ENCODE measurements at regions not wholly inside any gene's neighbourhood (a gene's known extent, or its start where the extent isn't known, plus 50 kb on each side); places are given as distances from the start of the nearest gene placed in this dataset.

GRCh38 chr6:167541544-167541943 lies 216.7 kb downstream of the TTLL2 start:
- Histone ChIP-seq H3K4me1 (ENCODE audit: control insufficient read depth, low read length) (no peaks in the 10 kb centered on the region), H3K79me2 (ENCODE audit: control insufficient read depth, low read length) (no peaks in the 10 kb centered on the region), H3K4me2 (ENCODE audit: low read length) (no peak overlapping the region), H3K4me3 (ENCODE audit: low read length) (no peak overlapping the region), H3F3A (ENCODE audit: control insufficient read depth, insufficient read depth) (no peaks in the 10 kb centered on the region), H3K9me2 (replicated peaks; ENCODE audit: control insufficient read depth, low read length) (no peaks in the 10 kb centered on the region), H3K27ac (ENCODE audit: low read depth, low read length) (no peak overlapping the region), H3K27me3 (ENCODE audit: control insufficient read depth, low read length) (no peaks in the 10 kb centered on the region), H3K9me3 (ENCODE audit: control insufficient read depth, insufficient read depth, low read length) (no peaks in the 10 kb centered on the region), H3K36me3 (ENCODE audit: control insufficient read depth, low read length) (no peaks in the 10 kb centered on the region), H4K20me1 (ENCODE audit: control insufficient read depth, insufficient read depth, low read depth, low read length) (no peaks in the 10 kb centered on the region)
- TF ChIP-seq CTCF (IDR thresholded peaks at IDR 0.05; ENCODE audit: low read depth, low read length, poor library complexity, severe bottlenecking) (no peak), EZH2phosphoT487 (IDR thresholded peaks at IDR 0.05; ENCODE audit: borderline replicate concordance, low read length) (no peak)

- H3K4me3 ChIP-seq (ENCODE audit: low read length), result no peak overlapping the region
- no peaks in the 10 kb centered on the region for H3K27me3 ChIP-seq (ENCODE audit: control insufficient read depth, low read length)
- H3K79me2 ChIP-seq (ENCODE audit: control insufficient read depth, low read length), result no peaks in the 10 kb centered on the region
- H3K4me1 ChIP-seq (ENCODE audit: control insufficient read depth, low read length), result no peaks in the 10 kb centered on the region
- no peak overlapping the region for H3K4me2 ChIP-seq (ENCODE audit: low read length)
- H3K27ac ChIP-seq (ENCODE audit: low read depth, low read length), result no peak overlapping the region
- TF ChIP-seq EZH2phosphoT487 (IDR thresholded peaks at IDR 0.05; ENCODE audit: borderline replicate concordance, low read length) (no peak), CTCF (IDR thresholded peaks at IDR 0.05; ENCODE audit: low read depth, low read length, poor library complexity, severe bottlenecking) (no peak)
- H3F3A ChIP-seq (ENCODE audit: control insufficient read depth, insufficient read depth), result no peaks in the 10 kb centered on the region
- H3K9me2 ChIP-seq (replicated peaks; ENCODE audit: control insufficient read depth, low read length), result no peaks in the 10 kb centered on the region
- no peaks in the 10 kb centered on the region for H4K20me1 ChIP-seq (ENCODE audit: control insufficient read depth, insufficient read depth, low read depth, low read length)
- H3K36me3 ChIP-seq (ENCODE audit: control insufficient read depth, low read length), result no peaks in the 10 kb centered on the region
- H3K9me3 ChIP-seq (ENCODE audit: control insufficient read depth, insufficient read depth, low read length), result no peaks in the 10 kb centered on the region
Observed at GRCh38 chr6:167543602-167544497, 219.0 kb downstream of the TTLL2 start.

GRCh38 chr6:167546611-167547327 lies 221.9 kb downstream of the TTLL2 start:
- H3K36me3 ChIP-seq (ENCODE audit: control insufficient read depth, low read length), result no peaks in the 10 kb centered on the region
- no peaks in the 10 kb centered on the region for H4K20me1 ChIP-seq (ENCODE audit: control insufficient read depth, insufficient read depth, low read depth, low read length)
- no peaks in the 10 kb centered on the region for H3K79me2 ChIP-seq (ENCODE audit: control insufficient read depth, low read length)
- no peaks in the 10 kb centered on the region for H3K27me3 ChIP-seq (ENCODE audit: control insufficient read depth, low read length)
- no peaks in the 10 kb centered on the region for H3K9me2 ChIP-seq (replicated peaks; ENCODE audit: control insufficient read depth, low read length)
- TF ChIP-seq CTCF (IDR thresholded peaks at IDR 0.05; ENCODE audit: low read depth, low read length, poor library complexity, severe bottlenecking) (no peak), EZH2phosphoT487 (IDR thresholded peaks at IDR 0.05; ENCODE audit: borderline replicate concordance, low read length) (no peak)
- H3K27ac ChIP-seq (ENCODE audit: low read depth, low read length), result no peak overlapping the region
- no peaks in the 10 kb centered on the region for H3F3A ChIP-seq (ENCODE audit: control insufficient read depth, insufficient read depth)
- H3K4me1 ChIP-seq (ENCODE audit: control insufficient read depth, low read length), result no peaks in the 10 kb centered on the region
- H3K9me3 ChIP-seq (ENCODE audit: control insufficient read depth, insufficient read depth, low read length), result no peaks in the 10 kb centered on the region
- H3K4me3 ChIP-seq (ENCODE audit: low read length), result no peak overlapping the region
- H3K4me2 ChIP-seq (ENCODE audit: low read length), result no peak overlapping the region

Data from DOHH2 (cell line).